SK-N-SH (cell line): ENCODE measurements at regions not wholly inside any gene's neighbourhood (a gene's known extent, or its start where the extent isn't known, plus 50 kb on each side); places are given as distances from the start of the nearest gene placed in this dataset.
"Not testable (repeated sequence)": the region's sequence is repeated elsewhere in the genome, so short reads cannot be mapped to it uniquely, and the experiment has no call there.

Experiments
- CTCF ChIP-seq: fragments of 200-600 bp; sonication (generic); IDR thresholded peaks from 2 replicates; pipeline ENCODE4 v1.6.1; 2017; ENCODE audit warnings: antibody characterized with exemption, mild to moderate bottlenecking, moderate library complexity
- EP300 ChIP-seq, 2 experiments: IDR thresholded peaks; 2 replicates each; pipeline versions ENCODE4 v1.4.0 to v1.6.1; 2012; ENCODE audit warnings: borderline replicate concordance in 1 of 2, low read depth in 1 of 2, low read length in 1 of 2
- EZH2phosphoT487 ChIP-seq: fragments of 200-600 bp; sonication (generic); IDR thresholded peaks from 2 replicates; pipeline ENCODE4 v1.6.1; 2017; ENCODE audit warnings: low read depth, mixed run types, mild to moderate bottlenecking, antibody characterized with exemption, moderate library complexity, borderline replicate concordance
- MAX ChIP-seq: IDR thresholded peaks from 2 replicates; pipeline ENCODE4 v1.4.0; 2012; ENCODE audit warnings: low read depth
- POLR2AphosphoS5 ChIP-seq: IDR thresholded peaks from 2 replicates; pipeline ENCODE4 v1.6.1; 2012; ENCODE audit warnings: low read depth, low read length
- REST ChIP-seq: IDR thresholded peaks from 2 replicates; pipeline ENCODE4 v1.6.1; 2012; ENCODE audit warnings: mild to moderate bottlenecking, low read depth, low read length, moderate library complexity
- SMC3 ChIP-seq: IDR thresholded peaks from 2 replicates; pipeline ENCODE4 v1.6.1; 2012; ENCODE audit warnings: low read depth, low read length, improper control_type of control experiment
- TAF1 ChIP-seq: IDR thresholded peaks from 2 replicates; pipeline ENCODE4 v1.6.1; 2012; ENCODE audit warnings: low read depth, mild to moderate bottlenecking, low read length, moderate library complexity, borderline replicate concordance
- TEAD4 ChIP-seq: IDR thresholded peaks from 2 replicates; pipeline ENCODE4 v1.4.0; 2012; ENCODE audit warnings: mild to moderate bottlenecking, borderline replicate concordance; ENCODE audit not compliant: insufficient read depth
- USF2 ChIP-seq: fragments of 150-350 bp; IDR thresholded peaks from 2 replicates; pipeline ENCODE4 v1.6.1; 2017; ENCODE audit warnings: antibody characterized with exemption, low read length, low read depth, borderline replicate concordance

- not testable (repeated sequence) for TF ChIP-seq SMC3; EZH2phosphoT487; POLR2AphosphoS5; CTCF; USF2; REST; MAX; EP300 (IDR thresholded peaks at IDR 0.05; ENCODE audit: borderline replicate concordance in 1 of 2, low read depth in 1 of 2, low read length in 1 of 2); TEAD4; TAF1
These were observed 333.3 kb downstream of the LNPK start for GRCh38 chr2:175668804-175669203.
